Endothelial cell of umbilical vein (primary cell): ENCODE measurements at regions not wholly inside any gene's neighbourhood (a gene's known extent, or its start where the extent isn't known, plus 50 kb on each side); places are given as distances from the start of the nearest gene placed in this dataset.

Source experiments
- EZH2 ChIP-seq: IDR thresholded peaks from 2 replicates; pipeline ENCODE4 v1.6.1; 2012; ENCODE audit warnings: borderline replicate concordance, low read depth, mild to moderate bottlenecking, moderate library complexity, low read length, inconsistent platforms; ENCODE audit not compliant: severe bottlenecking
- POLR2A ChIP-seq: IDR thresholded peaks from 2 replicates; pipeline ENCODE4 v1.6.1; 2012; ENCODE audit warnings: low read depth, mild to moderate bottlenecking, control low read depth, low read length
- POLR2AphosphoS5 ChIP-seq: IDR thresholded peaks from 2 replicates; pipeline ENCODE4 v1.6.1; 2012; ENCODE audit warnings: low read depth, mild to moderate bottlenecking, control low read depth, low read length, moderate library complexity; ENCODE audit not compliant: insufficient read depth
- TF ChIP-seq, protein P1 (sequence below), 2 donors: IDR thresholded peaks; 1 replicate in 1 of 2; 2 replicates in 1 of 2; pipeline ENCODE4 v1.5.1; 2011; ENCODE audit warnings: low read length in 2 of 2, mild to moderate bottlenecking in 2 of 2, moderate library complexity in 2 of 2, control low read depth in 1 of 2, inconsistent platforms in 1 of 2, low read depth in 1 of 2; ENCODE audit not compliant: insufficient read depth in 1 of 2; ENCODE audit errors: extremely low read depth in 1 of 2
- TF ChIP-seq, protein P2 (sequence below): IDR thresholded peaks from 2 replicates; pipeline ENCODE4 v1.6.1; 2011; ENCODE audit not compliant: insufficient read depth, insufficient read length

DNA sequence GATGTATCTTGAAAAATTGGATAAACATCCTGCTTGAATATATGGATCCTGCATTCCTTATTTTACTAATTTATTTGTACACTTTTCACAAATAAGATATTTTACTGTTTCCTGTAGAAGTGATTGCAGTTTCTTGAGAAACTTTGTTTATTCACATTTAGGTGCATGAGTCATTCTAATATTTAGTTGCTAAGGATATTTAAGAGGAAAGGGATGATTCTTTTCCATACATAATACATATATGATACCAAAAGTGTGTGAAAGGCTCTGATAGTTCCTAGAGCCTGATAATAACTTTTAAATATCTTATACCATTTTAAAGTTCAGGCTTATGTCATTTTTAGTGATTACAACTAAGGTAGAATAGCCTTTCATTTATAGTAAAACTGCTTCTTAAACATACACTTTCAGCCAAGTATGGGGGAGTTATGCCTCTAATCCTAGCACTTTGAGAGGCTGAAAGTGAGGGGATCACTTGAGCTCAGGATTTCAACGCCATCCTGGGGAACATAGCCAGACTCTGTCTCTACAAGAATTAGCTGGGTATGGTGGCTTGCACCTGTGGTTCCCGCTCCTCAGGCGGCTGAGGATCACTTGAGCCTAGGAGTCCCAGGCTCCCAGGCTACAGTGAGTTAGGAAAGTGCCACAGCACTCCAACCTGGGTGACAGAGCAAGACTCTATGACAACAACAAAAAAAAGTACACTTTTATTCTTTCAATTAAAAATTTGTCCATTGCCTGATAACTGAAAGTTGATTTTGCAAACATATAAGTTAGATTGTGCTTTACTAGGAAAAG, 262.6 kb upstream of the LRIG3 start:
- TF ChIP-seq, protein P1, sequence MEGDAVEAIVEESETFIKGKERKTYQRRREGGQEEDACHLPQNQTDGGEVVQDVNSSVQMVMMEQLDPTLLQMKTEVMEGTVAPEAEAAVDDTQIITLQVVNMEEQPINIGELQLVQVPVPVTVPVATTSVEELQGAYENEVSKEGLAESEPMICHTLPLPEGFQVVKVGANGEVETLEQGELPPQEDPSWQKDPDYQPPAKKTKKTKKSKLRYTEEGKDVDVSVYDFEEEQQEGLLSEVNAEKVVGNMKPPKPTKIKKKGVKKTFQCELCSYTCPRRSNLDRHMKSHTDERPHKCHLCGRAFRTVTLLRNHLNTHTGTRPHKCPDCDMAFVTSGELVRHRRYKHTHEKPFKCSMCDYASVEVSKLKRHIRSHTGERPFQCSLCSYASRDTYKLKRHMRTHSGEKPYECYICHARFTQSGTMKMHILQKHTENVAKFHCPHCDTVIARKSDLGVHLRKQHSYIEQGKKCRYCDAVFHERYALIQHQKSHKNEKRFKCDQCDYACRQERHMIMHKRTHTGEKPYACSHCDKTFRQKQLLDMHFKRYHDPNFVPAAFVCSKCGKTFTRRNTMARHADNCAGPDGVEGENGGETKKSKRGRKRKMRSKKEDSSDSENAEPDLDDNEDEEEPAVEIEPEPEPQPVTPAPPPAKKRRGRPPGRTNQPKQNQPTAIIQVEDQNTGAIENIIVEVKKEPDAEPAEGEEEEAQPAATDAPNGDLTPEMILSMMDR (IDR thresholded peaks at IDR 0.05; ENCODE audit: extremely low read depth in 1 of 2, insufficient read depth in 1 of 2, low read depth in 1 of 2, low read length in 2 of 2), result no peak
- TF ChIP-seq POLR2A (no peak), EZH2 (no peak), POLR2AphosphoS5 (no peak)
- TF ChIP-seq, protein P2, sequence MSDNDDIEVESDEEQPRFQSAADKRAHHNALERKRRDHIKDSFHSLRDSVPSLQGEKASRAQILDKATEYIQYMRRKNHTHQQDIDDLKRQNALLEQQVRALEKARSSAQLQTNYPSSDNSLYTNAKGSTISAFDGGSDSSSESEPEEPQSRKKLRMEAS, result no peak
